GM13976 (cell line): ENCODE measurements at regions not wholly inside any gene's neighbourhood (a gene's known extent, or its start where the extent isn't known, plus 50 kb on each side); places are given as distances from the start of the nearest gene placed in this dataset.

Experiments
- DNase-seq: peaks from one replicate; pipeline ENCODE4 v3.0.0; 2012; ENCODE audit warnings: low spot score
- in situ Hi-C: fragments of 300-500 bp; cut with MboI; formaldehyde crosslinking; loops from one replicate; pipeline ENCODE4 v1.12.0; 2022; ENCODE audit warnings: low sequenced_read_pairs, mixed read lengths, inconsistent platforms; ENCODE audit not compliant: unreplicated experiment
- TF ChIP-seq, protein P1 (sequence below): IDR thresholded peaks from 2 replicates; pipeline ENCODE4 v1.5.1; 2012; ENCODE audit warnings: borderline replicate concordance, mild to moderate bottlenecking; ENCODE audit not compliant: insufficient read depth; ENCODE audit errors: extremely low read depth, missing control alignments, control extremely low read depth

DNA sequence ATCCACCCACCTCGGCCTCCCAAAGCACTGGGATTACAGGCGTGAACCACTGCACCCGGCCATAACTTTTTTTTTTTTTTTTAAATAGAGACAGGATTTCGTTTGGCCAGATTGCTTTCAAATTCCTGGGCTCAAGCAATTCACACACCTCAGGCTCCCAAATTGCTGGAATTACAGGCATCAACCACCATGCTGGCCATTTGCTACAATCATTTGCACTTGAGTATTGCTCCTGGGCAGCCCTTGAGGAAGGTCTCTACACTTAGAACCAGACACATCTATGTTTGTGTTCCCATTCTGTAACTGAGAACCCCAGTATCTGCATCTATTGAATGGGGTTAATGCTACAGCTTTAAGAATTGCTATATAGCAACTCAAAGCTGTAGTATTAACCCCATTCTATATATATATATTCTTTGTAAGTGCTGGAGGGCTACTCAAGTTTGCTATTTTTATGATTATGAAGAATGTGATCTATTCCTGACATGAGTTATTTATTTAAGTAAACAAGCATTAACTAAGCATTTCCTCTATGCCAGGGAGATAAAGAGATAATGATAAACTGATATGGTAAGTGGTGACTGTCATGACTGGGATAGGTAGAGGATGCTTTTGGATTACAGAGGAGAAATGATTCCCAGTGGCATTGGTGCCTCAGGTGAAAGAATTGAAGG lies 496.5 kb upstream of the TNC start:
- TF ChIP-seq, protein P1, sequence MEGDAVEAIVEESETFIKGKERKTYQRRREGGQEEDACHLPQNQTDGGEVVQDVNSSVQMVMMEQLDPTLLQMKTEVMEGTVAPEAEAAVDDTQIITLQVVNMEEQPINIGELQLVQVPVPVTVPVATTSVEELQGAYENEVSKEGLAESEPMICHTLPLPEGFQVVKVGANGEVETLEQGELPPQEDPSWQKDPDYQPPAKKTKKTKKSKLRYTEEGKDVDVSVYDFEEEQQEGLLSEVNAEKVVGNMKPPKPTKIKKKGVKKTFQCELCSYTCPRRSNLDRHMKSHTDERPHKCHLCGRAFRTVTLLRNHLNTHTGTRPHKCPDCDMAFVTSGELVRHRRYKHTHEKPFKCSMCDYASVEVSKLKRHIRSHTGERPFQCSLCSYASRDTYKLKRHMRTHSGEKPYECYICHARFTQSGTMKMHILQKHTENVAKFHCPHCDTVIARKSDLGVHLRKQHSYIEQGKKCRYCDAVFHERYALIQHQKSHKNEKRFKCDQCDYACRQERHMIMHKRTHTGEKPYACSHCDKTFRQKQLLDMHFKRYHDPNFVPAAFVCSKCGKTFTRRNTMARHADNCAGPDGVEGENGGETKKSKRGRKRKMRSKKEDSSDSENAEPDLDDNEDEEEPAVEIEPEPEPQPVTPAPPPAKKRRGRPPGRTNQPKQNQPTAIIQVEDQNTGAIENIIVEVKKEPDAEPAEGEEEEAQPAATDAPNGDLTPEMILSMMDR, result no peak
- DNase-seq, result no peak
- in situ Hi-C loops, result loop anchor here (25.0 kb wide), 2 partner anchors 948 to 1048 kb away; no protein-coding TSS in a partner anchor

DNA sequence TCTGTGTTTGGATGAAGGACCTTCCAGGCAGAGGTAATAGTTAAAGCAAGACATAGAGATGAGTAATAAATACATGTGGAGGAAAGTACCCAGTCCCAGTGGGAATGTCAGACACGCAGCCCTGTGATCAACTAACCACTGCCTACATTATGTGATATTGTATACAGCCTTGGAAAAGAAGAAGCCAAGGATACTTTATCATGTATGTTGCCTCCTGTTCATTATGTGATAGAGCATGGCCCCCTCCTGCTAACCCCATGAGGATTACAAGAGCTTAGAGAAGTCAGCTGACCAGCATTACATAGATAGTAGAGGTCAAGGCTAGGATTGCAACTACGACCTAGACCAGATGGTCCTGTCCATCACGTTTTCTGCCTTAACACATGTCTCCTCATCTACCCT lies 497.0 kb upstream of the TNC start:
- in situ Hi-C loops, result loop anchor here (25.0 kb wide), 2 partner anchors 947 to 1047 kb away; no protein-coding TSS in a partner anchor
- no peak for DNase-seq
- TF ChIP-seq, protein P1, result no peak

- DNase-seq, result no peak
- TF ChIP-seq, protein P1, result no peak
- in situ Hi-C loops, result loop anchor here (25.0 kb wide), 2 partner anchors 946 to 1046 kb away; no protein-coding TSS in a partner anchor
These were observed 498.1 kb upstream of the TNC start for GRCh38 chr9:115615821-115616665.

GRCh38 chr9:115616666-115617239 lies 498.8 kb upstream of the TNC start:
- in situ Hi-C loops, result loop anchor here (25.0 kb wide), 2 partner anchors 946 to 1046 kb away; no protein-coding TSS in a partner anchor
- DNase-seq, result no peak
- TF ChIP-seq, protein P1, result no peak

DNA sequence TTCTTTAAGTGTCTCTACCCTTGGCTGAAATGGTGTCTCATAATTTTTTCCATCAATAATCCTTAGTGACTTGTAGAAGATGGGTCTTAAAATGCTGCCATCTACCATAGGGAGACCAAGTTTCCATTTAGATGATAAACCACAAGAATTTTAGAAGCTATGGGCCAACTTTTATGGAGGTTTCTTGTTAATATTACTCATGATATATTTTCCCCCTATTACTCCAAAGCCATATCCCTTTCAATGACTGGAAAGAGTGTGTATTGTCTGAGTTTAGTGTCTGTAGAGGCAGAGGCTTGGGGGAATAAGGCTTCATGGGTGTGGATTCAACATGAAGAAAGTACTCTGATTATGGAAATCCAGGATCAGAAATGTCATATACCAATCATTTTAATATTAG lies 507.3 kb upstream of the TNC start:
- DNase-seq, result no peak
- in situ Hi-C loops, result no loop called here
- TF ChIP-seq, protein P1, result no peak

DNA sequence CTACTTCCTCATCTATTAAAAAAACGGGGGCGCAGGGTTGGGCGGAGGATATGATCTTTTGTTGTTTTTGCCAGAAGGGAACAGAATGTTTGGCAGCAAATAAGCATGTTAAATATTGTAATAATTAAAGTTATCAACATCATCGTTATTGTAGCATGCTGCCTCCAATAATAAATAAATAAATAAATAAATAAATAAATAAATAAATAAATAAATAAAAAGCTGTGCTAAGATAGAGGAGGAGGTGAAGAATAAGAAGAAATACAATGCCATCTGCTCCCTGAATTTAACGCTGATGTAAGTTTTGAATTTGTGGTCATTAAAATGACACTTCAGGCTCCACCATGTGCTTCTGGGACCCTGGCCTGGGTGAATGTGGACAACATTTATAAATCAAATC lies 508.0 kb upstream of the TNC start:
- no peak for DNase-seq
- TF ChIP-seq, protein P1, result no peak
- in situ Hi-C loops, result no loop called here
